PC-9 (cell line): ENCODE measurements at regions not wholly inside any gene's neighbourhood (a gene's known extent, or its start where the extent isn't known, plus 50 kb on each side); places are given as distances from the start of the nearest gene placed in this dataset.

ENCODE experiments used
- BruUV-seq: library from RNA; stranded (reverse); fragments of 400-500 nt; replicated peaks from 2 replicates; lab custom pipeline; 2021; lab: Mats Ljungman, UMichigan
- CTCF ChIA-PET: fragments of 300-600 bp; sonication (Branson Sonifier 250); formaldehyde crosslinking; loops from one replicate; lab custom pipeline; 2022; ENCODE audit warnings: antibody characterized with exemption; lab: Charles Lee
- POLR2A ChIA-PET: fragments of 300-600 bp; sonication (Branson Sonifier 250); formaldehyde crosslinking; loops from one replicate; lab custom pipeline; 2022; ENCODE audit warnings: antibody characterized with exemption; ENCODE audit not compliant: unreplicated experiment; lab: Charles Lee
- DNase-seq, 2 experiments: peaks; one replicate each; pipeline versions ENCODE4 v3.0.0 to v3.0.0-alpha.2; 2015 to 2022; ENCODE audit warnings: mixed read lengths in 1 of 2
- H2AFZ ChIP-seq: fragments of 200-600 bp; sonication (generic); 2 replicates; pipeline ENCODE4 v1.8.1; 2017; ENCODE audit warnings: antibody characterized with exemption
- H3F3A ChIP-seq: fragments of 200-600 bp; sonication (generic); 2 replicates; pipeline ENCODE4 v1.8.1; 2017; ENCODE audit warnings: antibody characterized with exemption, mild to moderate bottlenecking, low read depth; ENCODE audit not compliant: insufficient read depth
- H3K27ac ChIP-seq: fragments of 200-600 bp; sonication (generic); 2 replicates; pipeline ENCODE4 v1.6.1; 2016; ENCODE audit warnings: mixed run types
- H3K27me3 ChIP-seq: fragments of 200-600 bp; sonication (generic); 2 replicates; pipeline ENCODE4 v1.6.1; 2016; ENCODE audit warnings: low read depth, mixed run types; ENCODE audit not compliant: insufficient read depth
- H3K36me3 ChIP-seq: fragments of 200-600 bp; sonication (generic); 2 replicates; pipeline ENCODE4 v1.6.1; 2016; ENCODE audit warnings: low read depth, mixed run types
- H3K4me1 ChIP-seq: fragments of 200-600 bp; sonication (generic); replicated peaks from 2 replicates; pipeline ENCODE4 v1.6.1; 2016; ENCODE audit warnings: mixed run types; ENCODE audit not compliant: insufficient read depth
- H3K4me2 ChIP-seq: fragments of 200-600 bp; sonication (generic); 2 replicates; pipeline ENCODE4 v1.6.1; 2017; ENCODE audit warnings: mixed run types
- H3K4me3 ChIP-seq: fragments of 200-600 bp; sonication (generic); 2 replicates; pipeline ENCODE4 v1.6.1; 2016; ENCODE audit warnings: mixed run types
- H3K79me2 ChIP-seq: fragments of 200-600 bp; sonication (generic); 2 replicates; pipeline ENCODE4 v1.6.1; 2017; ENCODE audit warnings: low read depth, mixed run types
- H3K9me2 ChIP-seq: fragments of 200-600 bp; sonication (generic); 2 replicates; pipeline ENCODE4 v1.8.1; 2017; ENCODE audit warnings: mild to moderate bottlenecking; ENCODE audit not compliant: insufficient read depth
- H3K9me3 ChIP-seq: fragments of 200-600 bp; sonication (generic); 2 replicates; pipeline ENCODE4 v1.8.1; 2016; ENCODE audit warnings: low read depth; ENCODE audit not compliant: insufficient read depth
- H4K20me1 ChIP-seq: fragments of 200-600 bp; sonication (generic); 2 replicates; pipeline ENCODE4 v1.8.1; 2017; ENCODE audit not compliant: insufficient read depth
- CTCF ChIP-seq: fragments of 200-600 bp; sonication (generic); conservative IDR thresholded peaks from 2 replicates; pipeline ENCODE4 v1.6.1; 2017; ENCODE audit warnings: mixed run types, antibody characterized with exemption, mild to moderate bottlenecking, moderate library complexity
- EZH2 ChIP-seq: fragments of 200-600 bp; sonication (generic); IDR thresholded peaks from 2 replicates; pipeline ENCODE4 v1.8.0; 2017; ENCODE audit warnings: antibody characterized with exemption, low read depth
- intact Hi-C: fragments of 100-400 bp; cut with micrococcal nuclease; formaldehyde crosslinking; loops from one replicate; pipeline ENCODE4 v1.10.0; 2022; ENCODE audit not compliant: unreplicated experiment

- TF ChIP-seq EZH2 (no peak), CTCF (no peak)
- no peaks in the 10 kb centered on the region for H3K27me3 ChIP-seq
- ChIA-PET POLR2A (no interaction called here), CTCF (no interaction called here)
- H2AFZ ChIP-seq = no peak overlapping the region
- no peak overlapping the region for H3K27ac ChIP-seq
- H3K9me3 ChIP-seq = no peaks in the 10 kb centered on the region
- BruUV-seq = no TSS peak
- no peaks in the 10 kb centered on the region for H3K79me2 ChIP-seq
- DNase-seq = no peak
- intact Hi-C loops = no loop called here
- H3K4me2 ChIP-seq = no peak overlapping the region
- no peaks in the 10 kb centered on the region for H4K20me1 ChIP-seq
- H3K36me3 ChIP-seq = no peaks in the 10 kb centered on the region
- no peaks in the 10 kb centered on the region for H3K4me1 ChIP-seq
- no peaks in the 10 kb centered on the region for H3F3A ChIP-seq
- H3K9me2 ChIP-seq = no peaks in the 10 kb centered on the region
- no peak overlapping the region for H3K4me3 ChIP-seq
These were observed 913.8 kb upstream of the SLITRK5 start for GRCh38 chr13:86757236-86757978.

DNA sequence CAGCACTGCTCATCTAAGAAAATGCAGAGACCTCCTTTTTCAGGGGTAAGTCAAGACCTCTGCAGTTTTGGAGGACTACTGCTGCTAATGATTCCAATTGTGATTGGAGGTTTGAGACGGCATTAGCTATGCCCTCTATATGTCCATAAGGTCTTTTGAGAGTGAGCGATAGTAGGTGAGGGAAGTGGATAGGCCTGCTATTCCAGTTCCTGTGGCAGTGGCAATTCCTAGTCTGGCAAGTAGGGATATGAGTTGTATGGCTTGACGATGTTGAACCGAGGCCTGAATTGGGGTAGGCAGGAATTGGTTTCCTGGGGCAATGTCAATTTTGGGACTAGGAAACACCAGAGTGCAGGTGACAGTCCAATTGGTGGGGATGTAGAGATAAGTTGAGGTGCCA, 913.1 kb upstream of the SLITRK5 start:
- DNase-seq = no peak
- Histone ChIP-seq H3K4me2 (no peak overlapping the region), H3F3A (no peaks in the 10 kb centered on the region), H3K9me3 (no peaks in the 10 kb centered on the region), H3K27ac (no peak overlapping the region), H3K79me2 (no peaks in the 10 kb centered on the region), H3K4me1 (no peaks in the 10 kb centered on the region), H3K9me2 (no peaks in the 10 kb centered on the region), H3K36me3 (no peaks in the 10 kb centered on the region), H3K4me3 (no peak overlapping the region), H2AFZ (no peak overlapping the region), H4K20me1 (no peaks in the 10 kb centered on the region), H3K27me3 (no peaks in the 10 kb centered on the region)
- ChIA-PET POLR2A (no interaction called here), CTCF (no interaction called here)
- no TSS peak for BruUV-seq
- TF ChIP-seq CTCF = no peak
- TF ChIP-seq EZH2 = no peak
- intact Hi-C loops = no loop called here

DNA sequence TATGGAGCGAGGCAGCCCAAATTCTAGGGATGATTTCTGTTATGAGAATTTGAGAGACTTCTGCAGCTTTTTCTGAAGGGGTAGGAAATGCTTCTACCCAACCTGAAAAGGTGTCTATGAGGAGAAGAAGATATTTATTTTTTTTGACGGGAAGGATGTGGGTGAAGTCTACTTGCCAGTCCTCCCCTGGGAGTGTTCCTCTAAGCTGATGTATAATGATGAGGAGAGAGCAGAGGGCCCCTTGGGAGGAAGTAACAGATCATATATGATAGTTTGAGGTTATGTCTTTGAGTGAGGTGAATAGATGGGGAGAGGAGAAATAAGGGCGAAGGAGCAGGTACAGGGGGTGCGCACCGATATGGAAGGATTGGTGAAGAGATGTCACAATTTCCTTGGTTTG, 910.6 kb upstream of the SLITRK5 start:
- ChIA-PET CTCF (no interaction called here), POLR2A (no interaction called here)
- no peak for TF ChIP-seq EZH2
- no peak for TF ChIP-seq CTCF
- no peaks in the 10 kb centered on the region for H3K79me2 ChIP-seq
- H3K27me3 ChIP-seq = no peaks in the 10 kb centered on the region
- no peak overlapping the region for H3K4me3 ChIP-seq
- intact Hi-C loops = no loop called here
- no peaks in the 10 kb centered on the region for H3K9me2 ChIP-seq
- no peak overlapping the region for H3K4me2 ChIP-seq
- no peaks in the 10 kb centered on the region for H4K20me1 ChIP-seq
- H2AFZ ChIP-seq = no peak overlapping the region
- no peaks in the 10 kb centered on the region for H3K36me3 ChIP-seq
- H3K4me1 ChIP-seq = no peaks in the 10 kb centered on the region
- H3K27ac ChIP-seq = no peak overlapping the region
- BruUV-seq = no TSS peak
- no peaks in the 10 kb centered on the region for H3K9me3 ChIP-seq
- DNase-seq = no peak
- H3F3A ChIP-seq = no peaks in the 10 kb centered on the region
